DND-41 (cell line): ENCODE measurements at regions not wholly inside any gene's neighbourhood (a gene's known extent, or its start where the extent isn't known, plus 50 kb on each side); places are given as distances from the start of the nearest gene placed in this dataset.

Experiments used
- ATAC-seq: fragments of 200-7000 bp; cut with Tn5 transposase; 3 replicates; pipeline ENCODE4 v1.9.1; 2021; ENCODE audit warnings: low read depth; ENCODE audit not compliant: insufficient read depth
- DNase-seq: peaks from one replicate; pipeline ENCODE4 v3.0.0-alpha.2; 2020
- H2AFZ ChIP-seq: 2 replicates; pipeline ENCODE4 v1.6.0; 2012; ENCODE audit warnings: low read depth, low read length
- H3K27ac ChIP-seq: 2 replicates; pipeline ENCODE4 v1.5.1; 2012; ENCODE audit warnings: low read length, inconsistent platforms
- H3K27me3 ChIP-seq: fragments of 200-600 bp; sonication (generic); 2 replicates; pipeline ENCODE4 v1.6.0; 2012; ENCODE audit warnings: low read length, mild to moderate bottlenecking, inconsistent platforms; ENCODE audit not compliant: insufficient read depth, poor library complexity
- H3K36me3 ChIP-seq: 2 replicates; pipeline ENCODE4 v1.5.1; 2012; ENCODE audit warnings: low read length, inconsistent platforms; ENCODE audit not compliant: insufficient read depth
- H3K4me1 ChIP-seq: 2 replicates; pipeline ENCODE4 v1.5.1; 2012; ENCODE audit warnings: mild to moderate bottlenecking, low read length; ENCODE audit not compliant: insufficient read depth
- H3K4me2 ChIP-seq: 2 replicates; pipeline ENCODE4 v1.6.0; 2012; ENCODE audit warnings: mild to moderate bottlenecking, moderate library complexity, low read length, inconsistent platforms; ENCODE audit not compliant: insufficient read depth
- H3K4me3 ChIP-seq, 2 experiments: fragments of 200-600 bp in 1 of 2; shearing (Covaris generic) in 1 of 2; 2 replicates each; pipeline ENCODE4 v1.5.1; 2012 to 2016; ENCODE audit warnings: inconsistent platforms in 2 of 2, low read length in 2 of 2, mild to moderate bottlenecking in 2 of 2, low read depth in 1 of 2, moderate library complexity in 1 of 2
- H3K79me2 ChIP-seq: 2 replicates; pipeline ENCODE4 v1.6.0; 2012; ENCODE audit warnings: low read length, inconsistent platforms; ENCODE audit not compliant: insufficient read depth
- H3K9ac ChIP-seq: 2 replicates; pipeline ENCODE4 v1.6.0; 2012; ENCODE audit warnings: low read depth, mild to moderate bottlenecking, inconsistent platforms, low read length, moderate library complexity
- H3K9me3 ChIP-seq: 2 replicates; pipeline ENCODE4 v1.5.1; 2012; ENCODE audit warnings: low read length, moderate library complexity, mild to moderate bottlenecking, inconsistent platforms; ENCODE audit not compliant: insufficient read depth, severe bottlenecking
- H4K20me1 ChIP-seq: 2 replicates; pipeline ENCODE4 v1.6.0; 2012; ENCODE audit warnings: low read length; ENCODE audit not compliant: insufficient read depth
- CTCF ChIP-seq: IDR thresholded peaks from 2 replicates; pipeline ENCODE4 v1.5.1; 2012; ENCODE audit warnings: borderline replicate concordance, low read length, moderate library complexity, mild to moderate bottlenecking; ENCODE audit not compliant: poor library complexity, severe bottlenecking; ENCODE audit errors: extremely low read depth
- EZH2 ChIP-seq: IDR thresholded peaks from 3 replicates; pipeline ENCODE4 v1.6.1; 2012; ENCODE audit warnings: borderline replicate concordance, low read depth, mild to moderate bottlenecking, moderate library complexity, low read length, inconsistent platforms; ENCODE audit not compliant: severe bottlenecking

GRCh38 chr7:3210531-3210930 is 90.5 kb upstream of the SDK1 start:
- Histone ChIP-seq H3K79me2 (no peaks in the 10 kb centered on the region), H3K4me1 (no peaks in the 10 kb centered on the region), H2AFZ (no peak overlapping the region), H3K27ac (no peak overlapping the region), H4K20me1 (no peaks in the 10 kb centered on the region; the same call in 1 of the 2 replicates), H3K4me3 (no peak overlapping the region), H3K9me3 (no peaks in the 10 kb centered on the region), H3K27me3 (peaks cover 1% of the 10 kb centered on the region), H3K4me2 (no peak overlapping the region), H3K9ac (no peak overlapping the region), H3K36me3 (no peaks in the 10 kb centered on the region)
- no peak for DNase-seq
- TF ChIP-seq CTCF, result no peak
- no peak for TF ChIP-seq EZH2
- no peak for ATAC-seq

GRCh38 chr7:3214090-3214413 is 87.0 kb upstream of the SDK1 start:
- peaks cover 5% of the 10 kb centered on the region for H3K27me3 ChIP-seq
- no peak overlapping the region for H3K9ac ChIP-seq
- H3K4me3 ChIP-seq, result no peak overlapping the region
- H4K20me1 ChIP-seq, result no peaks in the 10 kb centered on the region; the same call in 1 of the 2 replicates
- H3K36me3 ChIP-seq, result no peaks in the 10 kb centered on the region
- H3K9me3 ChIP-seq, result no peaks in the 10 kb centered on the region
- no peak overlapping the region for H3K4me2 ChIP-seq
- no peak overlapping the region for H3K27ac ChIP-seq
- H3K79me2 ChIP-seq, result no peaks in the 10 kb centered on the region
- no peaks in the 10 kb centered on the region for H3K4me1 ChIP-seq
- no peak for TF ChIP-seq EZH2
- no peak for TF ChIP-seq CTCF
- DNase-seq, result no peak
- ATAC-seq, result no peak
- no peak overlapping the region for H2AFZ ChIP-seq

- Histone ChIP-seq H3K27ac (no peak overlapping the region), H2AFZ (no peak overlapping the region), H3K4me1 (no peaks in the 10 kb centered on the region), H3K9me3 (no peaks in the 10 kb centered on the region), H3K27me3 (peaks cover 9% of the 10 kb centered on the region), H3K4me2 (no peak overlapping the region), H3K79me2 (no peaks in the 10 kb centered on the region), H3K4me3 (no peak overlapping the region), H4K20me1 (no peaks in the 10 kb centered on the region; the same call in 1 of the 2 replicates), H3K36me3 (no peaks in the 10 kb centered on the region), H3K9ac (no peak overlapping the region)
- TF ChIP-seq CTCF (no peak), EZH2 (no peak)
- no peak for ATAC-seq
- DNase-seq, result no peak
Observed at GRCh38 chr7:3215624-3216585, 85.1 kb upstream of the SDK1 start.
